Uterus (tissue), 2 donors: ENCODE measurements at regions not wholly inside any gene's neighbourhood (a gene's known extent, or its start where the extent isn't known, plus 50 kb on each side); places are given as distances from the start of the nearest gene placed in this dataset.

Experiments
- CTCF ChIP-seq, 4 experiments: fragments of 200-600 bp in 2 of 4; fragments of 450-650 bp in 2 of 4; sonication (generic) in 2 of 4; IDR thresholded peaks; one replicate each; pipeline ENCODE4 v1.5.1; 2016 to 2019; ENCODE audit warnings: antibody characterized with exemption in 4 of 4, mild to moderate bottlenecking in 2 of 4, moderate library complexity in 1 of 4
- POLR2A ChIP-seq, 2 donors: fragments of 450-650 bp; IDR thresholded peaks; one replicate each; pipeline ENCODE4 v1.6.1; 2016; ENCODE audit warnings: antibody characterized with exemption in 2 of 2, mild to moderate bottlenecking in 1 of 2, moderate library complexity in 1 of 2

GRCh38 chr4:167873496-167873895 lies 218.8 kb upstream of the ANXA10 start:
- TF ChIP-seq CTCF (IDR thresholded peaks at IDR 0.05): no peak
- TF ChIP-seq POLR2A (IDR thresholded peaks at IDR 0.05): no peak
